ENCODE measurements at regions not wholly inside any gene's neighbourhood (a gene's known extent, or its start where the extent isn't known, plus 50 kb on each side); places are given as distances from the start of the nearest gene placed in this dataset.
A peak's percentile ranks its signal among the peaks of the same experiment; 100 is the strongest.
"Not testable (repeated sequence)": the region's sequence is repeated elsewhere in the genome, so short reads cannot be mapped to it uniquely, and the experiment has no call there.

DNA sequence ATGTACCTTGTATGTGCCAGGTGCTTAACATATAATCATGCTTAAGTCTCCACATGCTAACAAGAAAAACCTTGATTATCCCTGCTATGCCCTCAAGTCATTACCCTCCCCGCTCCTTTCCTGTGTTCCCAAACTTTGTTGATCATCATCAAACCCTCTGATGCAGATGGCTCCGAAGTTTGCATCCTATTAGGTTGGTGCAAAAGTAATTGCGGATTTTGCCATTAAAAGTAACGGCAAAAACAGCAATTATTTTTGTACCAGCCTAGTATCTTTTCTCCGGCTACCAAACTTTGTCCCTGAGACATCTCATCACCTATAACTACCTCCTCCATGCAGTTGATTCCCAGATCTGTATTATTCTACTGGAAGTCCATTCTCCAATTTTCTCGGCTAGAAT is 142.6 kb downstream of the OTOP1 start:
- CTCF ChIA-PET; H3K9me3 Mint-ChIP-seq (ENCODE audit: unreplicated experiment); POLR2A ChIA-PET; H3K4me1 Mint-ChIP-seq (ENCODE audit: insufficient read depth, unreplicated experiment); DNase-seq (ENCODE audit: unreplicated experiment); intact Hi-C loops (cut with micrococcal nuclease); H3K4me3 Mint-ChIP-seq (ENCODE audit: unreplicated experiment); H3K27ac Mint-ChIP-seq (ENCODE audit: low read depth, unreplicated experiment); H3K36me3 Mint-ChIP-seq (ENCODE audit: insufficient read depth, unreplicated experiment); BruUV-seq (replicated peaks): not testable (repeated sequence)
- H3K27me3 Mint-ChIP-seq (ENCODE audit: insufficient read depth, unreplicated experiment), result peaks cover 51% of the 10 kb centered on the region

DNA sequence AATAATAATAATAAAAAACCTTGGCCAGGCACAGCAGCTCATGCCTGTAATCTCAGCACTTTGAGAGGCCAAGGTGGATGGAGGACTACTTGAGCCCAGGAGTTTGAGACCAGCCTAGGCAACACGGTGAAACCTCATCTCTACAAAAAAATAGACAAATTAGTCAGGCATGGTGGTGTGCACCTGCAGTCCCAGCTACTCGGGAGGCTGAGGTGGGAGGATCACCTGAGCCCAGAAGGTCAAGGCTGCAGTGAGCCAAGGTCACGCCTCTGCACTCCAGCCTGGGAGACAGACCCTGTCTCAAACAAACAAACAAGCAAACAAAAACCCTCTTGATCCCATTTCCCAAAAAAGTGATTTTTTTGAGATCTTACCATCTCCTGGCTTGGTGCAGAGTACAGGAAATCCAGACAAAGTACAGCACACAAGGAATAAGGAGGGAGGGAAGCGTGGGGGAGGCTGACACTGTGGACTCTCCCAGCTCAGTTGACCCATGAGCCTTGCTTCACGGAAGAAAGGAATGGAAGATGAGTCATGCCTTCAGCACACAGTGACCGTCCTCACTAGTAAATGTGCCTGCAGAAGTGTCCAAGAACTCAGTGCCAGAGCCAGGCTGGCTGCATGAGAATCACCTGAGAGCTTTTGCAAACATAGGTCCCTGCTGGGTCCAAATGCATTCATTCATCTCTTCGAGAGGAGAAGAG is 136.9 kb downstream of the OTOP1 start:
- H3K27ac Mint-ChIP-seq (ENCODE audit: low read depth, unreplicated experiment); BruUV-seq (replicated peaks); H3K36me3 Mint-ChIP-seq (ENCODE audit: insufficient read depth, unreplicated experiment); H3K9me3 Mint-ChIP-seq (ENCODE audit: unreplicated experiment); CTCF ChIA-PET; POLR2A ChIA-PET; intact Hi-C loops (cut with micrococcal nuclease); H3K4me1 Mint-ChIP-seq (ENCODE audit: insufficient read depth, unreplicated experiment); H3K4me3 Mint-ChIP-seq (ENCODE audit: unreplicated experiment): not testable (repeated sequence)
- peak; percentile 12 for DNase-seq (ENCODE audit: unreplicated experiment)
- peaks cover 13% of the 10 kb centered on the region for H3K27me3 Mint-ChIP-seq (ENCODE audit: insufficient read depth, unreplicated experiment)

DNA sequence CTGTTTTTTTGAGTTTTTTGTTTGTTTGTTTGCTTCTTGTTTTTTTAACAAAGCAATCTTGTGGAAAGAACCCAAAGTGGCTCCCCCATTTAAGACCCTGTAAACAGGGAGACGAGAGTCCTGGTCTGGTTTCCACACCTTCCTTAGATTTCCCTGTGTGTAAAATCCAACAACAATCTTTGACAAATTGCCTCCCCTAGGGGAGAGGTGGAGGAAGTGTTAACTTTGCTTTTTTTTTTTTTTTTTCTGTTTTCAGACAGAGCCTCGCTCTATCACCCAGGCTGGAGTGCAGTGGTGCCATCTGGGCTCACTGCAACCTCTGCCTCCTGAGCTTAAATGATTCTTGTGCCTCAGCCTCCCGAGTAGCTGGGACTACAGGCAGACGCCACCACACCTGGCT is 136.0 kb downstream of the OTOP1 start:
- POLR2A ChIA-PET; H3K9me3 Mint-ChIP-seq (ENCODE audit: unreplicated experiment); DNase-seq (ENCODE audit: unreplicated experiment); H3K4me3 Mint-ChIP-seq (ENCODE audit: unreplicated experiment); H3K27me3 Mint-ChIP-seq (ENCODE audit: insufficient read depth, unreplicated experiment); H3K27ac Mint-ChIP-seq (ENCODE audit: low read depth, unreplicated experiment); H3K36me3 Mint-ChIP-seq (ENCODE audit: insufficient read depth, unreplicated experiment); H3K4me1 Mint-ChIP-seq (ENCODE audit: insufficient read depth, unreplicated experiment); CTCF ChIA-PET; intact Hi-C loops (cut with micrococcal nuclease); BruUV-seq (replicated peaks): not testable (repeated sequence)

DNA sequence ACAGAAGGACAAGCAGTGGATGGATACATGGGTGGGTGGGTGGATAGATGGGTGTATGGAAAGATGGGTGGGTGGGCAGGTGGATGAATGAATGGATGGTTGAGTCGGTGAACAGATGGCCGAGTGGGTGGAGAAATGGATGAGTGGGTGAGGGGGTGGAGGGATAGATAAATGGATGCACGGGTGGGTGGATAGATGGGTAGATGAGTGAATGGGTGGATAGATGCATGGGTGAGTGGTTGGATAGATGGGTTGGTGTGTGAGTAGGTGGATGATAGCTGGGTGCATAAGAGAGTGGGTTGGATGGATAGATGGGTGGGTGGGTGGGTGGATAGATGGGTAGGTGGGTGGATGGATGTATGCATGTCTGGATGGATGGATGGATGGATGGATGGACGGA is 134.6 kb downstream of the OTOP1 start:
- H3K4me3 Mint-ChIP-seq (ENCODE audit: unreplicated experiment); H3K9me3 Mint-ChIP-seq (ENCODE audit: unreplicated experiment); H3K27me3 Mint-ChIP-seq (ENCODE audit: insufficient read depth, unreplicated experiment); CTCF ChIA-PET; H3K36me3 Mint-ChIP-seq (ENCODE audit: insufficient read depth, unreplicated experiment); DNase-seq (ENCODE audit: unreplicated experiment); H3K4me1 Mint-ChIP-seq (ENCODE audit: insufficient read depth, unreplicated experiment); BruUV-seq (replicated peaks); intact Hi-C loops (cut with micrococcal nuclease); POLR2A ChIA-PET; H3K27ac Mint-ChIP-seq (ENCODE audit: low read depth, unreplicated experiment): not testable (repeated sequence)

DNA sequence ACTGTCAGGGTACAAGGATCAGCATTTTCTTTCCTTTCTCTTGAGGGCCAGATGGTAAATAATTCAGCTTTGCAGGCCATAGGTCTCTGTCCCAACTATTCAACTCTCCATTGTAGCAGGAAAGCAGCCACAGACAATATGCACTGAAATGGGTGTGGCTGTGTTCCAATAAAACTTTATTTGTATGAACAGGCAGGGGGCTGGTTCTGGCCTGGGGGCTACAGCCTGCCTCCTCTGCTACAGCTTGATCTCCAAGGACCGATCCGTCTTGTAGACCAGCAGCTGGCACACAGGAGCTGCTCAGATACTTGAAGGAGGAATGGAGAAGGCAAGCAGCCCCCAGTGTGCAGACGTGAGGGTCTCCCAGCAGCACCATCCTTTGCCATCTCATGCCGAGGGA is 127.1 kb downstream of the OTOP1 start:
- DNase-seq (ENCODE audit: unreplicated experiment); BruUV-seq (replicated peaks); CTCF ChIA-PET; H3K27ac Mint-ChIP-seq (ENCODE audit: low read depth, unreplicated experiment); intact Hi-C loops (cut with micrococcal nuclease); H3K4me3 Mint-ChIP-seq (ENCODE audit: unreplicated experiment); H3K27me3 Mint-ChIP-seq (ENCODE audit: insufficient read depth, unreplicated experiment); POLR2A ChIA-PET; H3K9me3 Mint-ChIP-seq (ENCODE audit: unreplicated experiment); H3K36me3 Mint-ChIP-seq (ENCODE audit: insufficient read depth, unreplicated experiment); H3K4me1 Mint-ChIP-seq (ENCODE audit: insufficient read depth, unreplicated experiment): not testable (repeated sequence)

DNA sequence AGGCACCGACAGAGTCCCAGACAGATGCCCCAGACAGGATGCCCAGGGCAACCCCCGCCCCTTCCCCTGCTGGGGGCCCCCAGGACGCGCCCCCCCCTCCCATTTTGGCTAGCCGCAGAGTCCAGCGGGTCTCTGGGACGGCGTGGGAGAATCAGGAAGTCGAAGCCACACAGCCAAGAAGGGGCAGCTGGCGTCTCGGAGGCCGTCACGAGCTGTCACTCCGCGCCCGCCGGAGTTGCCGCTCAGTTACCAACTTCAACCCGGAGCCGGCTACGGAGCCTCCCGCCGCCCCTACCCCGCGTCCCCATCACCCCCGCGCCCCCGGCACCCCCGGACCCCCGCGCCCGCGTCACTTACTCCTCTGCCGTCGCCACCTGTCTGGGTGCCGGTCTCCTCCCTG is 119.8 kb downstream of the OTOP1 start:
- H3K4me3 Mint-ChIP-seq (ENCODE audit: unreplicated experiment), result peak overlapping the region; percentile 62
- H3K9me3 Mint-ChIP-seq (ENCODE audit: unreplicated experiment); BruUV-seq (replicated peaks); H3K36me3 Mint-ChIP-seq (ENCODE audit: insufficient read depth, unreplicated experiment); DNase-seq (ENCODE audit: unreplicated experiment); intact Hi-C loops (cut with micrococcal nuclease); H3K27ac Mint-ChIP-seq (ENCODE audit: low read depth, unreplicated experiment); POLR2A ChIA-PET; H3K4me1 Mint-ChIP-seq (ENCODE audit: insufficient read depth, unreplicated experiment): not testable (repeated sequence)
- H3K27me3 Mint-ChIP-seq (ENCODE audit: insufficient read depth, unreplicated experiment), result peaks cover 67% of the 10 kb centered on the region
- CTCF ChIA-PET, result interaction anchor here (0.6 to 1.0 kb wide), 4 partner anchors 10 to 225 kb away, joined by 3 to 5 read pairs (median 3); no protein-coding TSS in a partner anchor

DNA sequence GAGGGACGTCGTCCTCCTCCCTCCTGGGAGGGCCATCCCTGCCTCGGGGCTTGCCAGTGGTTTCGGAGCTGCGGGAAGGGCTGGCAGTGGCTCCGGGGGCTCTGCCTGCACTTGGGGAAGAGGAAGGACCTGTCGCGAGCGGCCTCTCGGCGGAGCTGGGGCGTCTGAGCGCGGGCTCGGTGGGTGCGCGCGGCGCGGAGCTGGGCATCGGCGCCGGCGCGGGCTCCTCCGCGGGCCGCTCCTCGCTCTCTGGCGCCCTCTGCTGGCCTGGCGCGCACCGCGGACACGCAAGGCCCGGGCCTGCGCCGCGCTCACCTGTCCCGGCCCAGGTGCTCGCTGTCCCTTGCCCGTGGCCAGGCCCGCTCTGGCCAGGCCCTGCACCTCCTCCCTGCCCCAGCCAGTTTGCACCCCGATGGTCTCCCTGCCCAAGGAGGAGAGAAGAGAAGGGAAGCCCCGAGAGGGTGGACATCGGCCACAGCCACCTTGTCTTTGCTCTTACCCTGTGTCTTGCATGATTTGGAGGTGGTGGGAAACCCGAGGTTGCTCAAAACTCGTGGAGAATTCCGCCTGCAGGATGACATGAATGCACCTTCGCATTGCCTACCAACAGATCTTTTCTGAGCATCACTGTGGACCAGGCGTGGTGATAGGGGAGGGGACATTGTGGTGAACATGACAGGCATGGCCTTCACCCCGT is 119.2 kb downstream of the OTOP1 start:
- intact Hi-C loops (cut with micrococcal nuclease); H3K27ac Mint-ChIP-seq (ENCODE audit: low read depth, unreplicated experiment); POLR2A ChIA-PET; H3K4me1 Mint-ChIP-seq (ENCODE audit: insufficient read depth, unreplicated experiment); H3K9me3 Mint-ChIP-seq (ENCODE audit: unreplicated experiment); BruUV-seq (replicated peaks); H3K36me3 Mint-ChIP-seq (ENCODE audit: insufficient read depth, unreplicated experiment): not testable (repeated sequence)
- CTCF ChIA-PET, result interaction anchor here (0.6 to 1.0 kb wide), 5 partner anchors 10 to 226 kb away, joined by 3 to 5 read pairs (median 3); no protein-coding TSS in a partner anchor
- peaks cover 73% of the 10 kb centered on the region for H3K27me3 Mint-ChIP-seq (ENCODE audit: insufficient read depth, unreplicated experiment)
- peak overlapping the region; percentile 62 for H3K4me3 Mint-ChIP-seq (ENCODE audit: unreplicated experiment)
- TF ChIP-seq, protein P1, sequence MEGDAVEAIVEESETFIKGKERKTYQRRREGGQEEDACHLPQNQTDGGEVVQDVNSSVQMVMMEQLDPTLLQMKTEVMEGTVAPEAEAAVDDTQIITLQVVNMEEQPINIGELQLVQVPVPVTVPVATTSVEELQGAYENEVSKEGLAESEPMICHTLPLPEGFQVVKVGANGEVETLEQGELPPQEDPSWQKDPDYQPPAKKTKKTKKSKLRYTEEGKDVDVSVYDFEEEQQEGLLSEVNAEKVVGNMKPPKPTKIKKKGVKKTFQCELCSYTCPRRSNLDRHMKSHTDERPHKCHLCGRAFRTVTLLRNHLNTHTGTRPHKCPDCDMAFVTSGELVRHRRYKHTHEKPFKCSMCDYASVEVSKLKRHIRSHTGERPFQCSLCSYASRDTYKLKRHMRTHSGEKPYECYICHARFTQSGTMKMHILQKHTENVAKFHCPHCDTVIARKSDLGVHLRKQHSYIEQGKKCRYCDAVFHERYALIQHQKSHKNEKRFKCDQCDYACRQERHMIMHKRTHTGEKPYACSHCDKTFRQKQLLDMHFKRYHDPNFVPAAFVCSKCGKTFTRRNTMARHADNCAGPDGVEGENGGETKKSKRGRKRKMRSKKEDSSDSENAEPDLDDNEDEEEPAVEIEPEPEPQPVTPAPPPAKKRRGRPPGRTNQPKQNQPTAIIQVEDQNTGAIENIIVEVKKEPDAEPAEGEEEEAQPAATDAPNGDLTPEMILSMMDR (IDR thresholded peaks at IDR 0.05; ENCODE audit: unreplicated experiment), result peak; percentile 78
- DNase-seq (ENCODE audit: unreplicated experiment), result peak; percentile 43

DNA sequence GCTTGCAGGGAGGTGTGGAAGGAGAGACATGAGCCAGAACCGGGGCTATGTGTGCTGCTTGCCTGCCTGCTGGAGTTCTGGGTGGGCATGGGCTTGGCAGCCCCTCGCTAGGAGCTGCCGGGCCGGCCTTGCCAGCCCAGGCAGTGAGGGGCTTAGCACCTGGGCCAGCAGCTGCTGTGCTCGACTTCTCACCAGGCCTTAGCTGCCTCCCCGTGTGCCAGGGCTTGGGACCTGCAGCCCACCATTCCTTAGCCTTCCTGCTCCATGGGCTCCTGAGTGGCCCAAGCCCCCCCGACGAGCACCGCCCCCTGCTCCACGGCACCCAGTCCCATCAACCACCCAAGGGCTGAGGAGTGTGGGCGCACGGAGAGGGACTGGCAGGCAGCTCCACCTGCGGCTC is 111.3 kb downstream of the OTOP1 start:
- H3K4me3 Mint-ChIP-seq (ENCODE audit: unreplicated experiment); H3K36me3 Mint-ChIP-seq (ENCODE audit: insufficient read depth, unreplicated experiment); H3K9me3 Mint-ChIP-seq (ENCODE audit: unreplicated experiment); intact Hi-C loops (cut with micrococcal nuclease); BruUV-seq (replicated peaks); DNase-seq (ENCODE audit: unreplicated experiment); H3K4me1 Mint-ChIP-seq (ENCODE audit: insufficient read depth, unreplicated experiment); POLR2A ChIA-PET; H3K27ac Mint-ChIP-seq (ENCODE audit: low read depth, unreplicated experiment): not testable (repeated sequence)
- CTCF ChIA-PET, result interaction anchor here (0.6 kb wide), 1 partner anchor 218 kb away, joined by 3 read pairs; no protein-coding TSS in a partner anchor
- H3K27me3 Mint-ChIP-seq (ENCODE audit: insufficient read depth, unreplicated experiment), result peaks cover 34% of the 10 kb centered on the region
